ENCODE measurements at regions not wholly inside any gene's neighbourhood (a gene's known extent, or its start where the extent isn't known, plus 50 kb on each side); places are given as distances from the start of the nearest gene placed in this dataset.

GRCh38 chr9:113808391-113809358 lies 67.4 kb upstream of the ZNF618 start:
- DNase-seq (ENCODE audit: extremely low read depth, low read depth) = peak; percentile 16

GRCh38 chr9:113817171-113817570 lies 58.9 kb upstream of the ZNF618 start:
- no peak for DNase-seq (ENCODE audit: extremely low read depth, low read depth)

- DNase-seq (ENCODE audit: extremely low read depth, low read depth) = no peak
These were observed 57.7 kb upstream of the ZNF618 start for GRCh38 chr9:113818391-113818790.

GRCh38 chr9:113822315-113822714 lies 53.8 kb upstream of the ZNF618 start:
- DNase-seq (ENCODE audit: extremely low read depth, low read depth) = no peak

- DNase-seq (ENCODE audit: extremely low read depth, low read depth) = no peak
These were observed 52.7 kb upstream of the ZNF618 start for GRCh38 chr9:113823421-113823820.
